Loucy (cell line): ENCODE measurements at regions not wholly inside any gene's neighbourhood (a gene's known extent, or its start where the extent isn't known, plus 50 kb on each side); places are given as distances from the start of the nearest gene placed in this dataset.

Experiments used
- CTCF ChIP-seq: fragments of 200-600 bp; sonication (generic); conservative IDR thresholded peaks from 2 replicates; pipeline ENCODE4 v1.5.1; 2014; ENCODE audit warnings: mild to moderate bottlenecking, antibody characterized with exemption, low read length
- EZH2phosphoT487 ChIP-seq: fragments of 200-600 bp; IDR thresholded peaks from 2 replicates; pipeline ENCODE4 v1.6.1; 2018; ENCODE audit warnings: antibody characterized with exemption, mild to moderate bottlenecking, moderate library complexity, borderline replicate concordance

GRCh38 chr2:216996279-216996845 is 136.5 kb upstream of the TNP1 start:
- TF ChIP-seq CTCF (no peak), EZH2phosphoT487 (no peak)
